ENCODE measurements at regions not wholly inside any gene's neighbourhood (a gene's known extent, or its start where the extent isn't known, plus 50 kb on each side); places are given as distances from the start of the nearest gene placed in this dataset.

DNA sequence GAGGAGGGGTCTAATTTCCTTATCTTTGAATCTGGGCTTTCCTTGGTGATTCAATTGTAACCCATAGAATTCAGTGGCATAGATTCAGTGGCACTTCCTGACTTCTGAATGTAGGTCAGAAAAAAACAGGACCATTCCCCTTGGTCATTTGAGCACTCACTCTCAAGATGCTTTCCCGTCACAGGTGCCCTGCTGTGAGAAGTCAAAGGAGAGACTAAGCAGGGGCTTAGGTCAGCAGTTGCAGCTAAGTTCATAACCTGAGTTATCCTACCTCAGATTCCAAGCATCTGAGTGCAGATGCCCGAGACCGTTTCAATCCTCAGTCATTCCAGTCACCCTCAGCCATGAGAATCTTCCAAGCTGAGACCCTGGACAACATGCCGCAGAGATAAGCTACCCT is 506.6 kb downstream of the FRK start:
- POLR2A ChIA-PET: no interaction called here
- no TSS peak for BruUV-seq (replicated peaks)
- intact Hi-C loops (cut with micrococcal nuclease): no loop called here
- CTCF ChIA-PET: interaction anchor here (0.6 kb wide), 1 partner anchor 104 kb away, joined by 3 read pairs; no protein-coding TSS in a partner anchor
- Mint-ChIP-seq H3K9me3 (ENCODE audit: unreplicated experiment) (no peaks in the 10 kb centered on the region), H3K27ac (ENCODE audit: low read depth, unreplicated experiment) (no peak overlapping the region), H3K36me3 (ENCODE audit: insufficient read depth, unreplicated experiment) (no peaks in the 10 kb centered on the region), H3K4me3 (ENCODE audit: unreplicated experiment) (no peak overlapping the region), H3K27me3 (ENCODE audit: insufficient read depth, unreplicated experiment) (peaks cover 38% of the 10 kb centered on the region), H3K4me1 (ENCODE audit: insufficient read depth, unreplicated experiment) (no peaks in the 10 kb centered on the region)
- DNase-seq (ENCODE audit: unreplicated experiment): no peak
- TF ChIP-seq, protein P1, sequence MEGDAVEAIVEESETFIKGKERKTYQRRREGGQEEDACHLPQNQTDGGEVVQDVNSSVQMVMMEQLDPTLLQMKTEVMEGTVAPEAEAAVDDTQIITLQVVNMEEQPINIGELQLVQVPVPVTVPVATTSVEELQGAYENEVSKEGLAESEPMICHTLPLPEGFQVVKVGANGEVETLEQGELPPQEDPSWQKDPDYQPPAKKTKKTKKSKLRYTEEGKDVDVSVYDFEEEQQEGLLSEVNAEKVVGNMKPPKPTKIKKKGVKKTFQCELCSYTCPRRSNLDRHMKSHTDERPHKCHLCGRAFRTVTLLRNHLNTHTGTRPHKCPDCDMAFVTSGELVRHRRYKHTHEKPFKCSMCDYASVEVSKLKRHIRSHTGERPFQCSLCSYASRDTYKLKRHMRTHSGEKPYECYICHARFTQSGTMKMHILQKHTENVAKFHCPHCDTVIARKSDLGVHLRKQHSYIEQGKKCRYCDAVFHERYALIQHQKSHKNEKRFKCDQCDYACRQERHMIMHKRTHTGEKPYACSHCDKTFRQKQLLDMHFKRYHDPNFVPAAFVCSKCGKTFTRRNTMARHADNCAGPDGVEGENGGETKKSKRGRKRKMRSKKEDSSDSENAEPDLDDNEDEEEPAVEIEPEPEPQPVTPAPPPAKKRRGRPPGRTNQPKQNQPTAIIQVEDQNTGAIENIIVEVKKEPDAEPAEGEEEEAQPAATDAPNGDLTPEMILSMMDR (IDR thresholded peaks at IDR 0.05; ENCODE audit: unreplicated experiment): no peak

DNA sequence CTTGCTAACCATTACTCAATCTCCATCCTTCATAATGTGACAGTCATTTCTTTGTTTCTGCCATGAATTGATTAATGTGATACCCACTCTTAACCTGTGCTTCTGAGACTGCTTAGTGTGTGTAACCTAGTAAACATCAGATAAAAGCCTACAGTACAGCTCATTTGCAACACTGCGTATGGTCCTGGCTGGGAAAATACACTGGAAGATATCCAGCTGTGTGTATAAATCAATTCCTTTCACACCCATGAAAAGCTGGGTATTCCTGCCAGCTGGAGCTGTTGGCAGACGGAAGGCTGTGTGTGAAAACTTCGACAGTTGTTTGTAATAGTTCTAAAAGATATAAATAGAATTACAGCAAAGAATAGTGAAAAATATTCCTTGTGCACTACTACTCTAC is 509.2 kb downstream of the FRK start:
- intact Hi-C loops (cut with micrococcal nuclease): no loop called here
- Mint-ChIP-seq H3K27me3 (ENCODE audit: insufficient read depth, unreplicated experiment) (peaks cover 47% of the 10 kb centered on the region), H3K4me1 (ENCODE audit: insufficient read depth, unreplicated experiment) (no peaks in the 10 kb centered on the region), H3K9me3 (ENCODE audit: unreplicated experiment) (no peaks in the 10 kb centered on the region), H3K4me3 (ENCODE audit: unreplicated experiment) (no peak overlapping the region), H3K36me3 (ENCODE audit: insufficient read depth, unreplicated experiment) (no peaks in the 10 kb centered on the region), H3K27ac (ENCODE audit: low read depth, unreplicated experiment) (no peak overlapping the region)
- CTCF ChIA-PET: no interaction called here
- no TSS peak for BruUV-seq (replicated peaks)
- POLR2A ChIA-PET: no interaction called here
- TF ChIP-seq, protein P1 (IDR thresholded peaks at IDR 0.05; ENCODE audit: unreplicated experiment): no peak
- no peak for DNase-seq (ENCODE audit: unreplicated experiment)

DNA sequence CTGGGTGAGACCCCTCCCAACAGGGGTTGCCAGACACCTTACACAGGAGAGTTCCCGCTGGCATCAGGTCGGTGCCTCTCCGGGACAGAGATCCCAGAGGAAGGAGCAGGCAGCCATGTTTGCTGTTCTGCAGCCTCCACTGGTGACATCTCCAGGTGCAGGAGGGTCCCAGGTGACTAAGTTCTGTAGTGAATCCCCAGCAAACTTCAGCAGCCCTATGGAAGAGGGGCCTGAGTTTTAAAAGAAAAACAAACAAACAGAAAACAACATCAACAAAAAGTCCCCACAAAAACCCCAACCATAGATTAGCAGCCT is 515.1 kb downstream of the FRK start:
- ChIA-PET POLR2A (no interaction called here), CTCF (no interaction called here)
- BruUV-seq (replicated peaks): no TSS peak
- no peaks in the 10 kb centered on the region for H3K9me3 Mint-ChIP-seq (ENCODE audit: unreplicated experiment)
- TF ChIP-seq, protein P1 (IDR thresholded peaks at IDR 0.05; ENCODE audit: unreplicated experiment): no peak
- H3K27ac Mint-ChIP-seq (ENCODE audit: low read depth, unreplicated experiment): no peak overlapping the region
- H3K27me3 Mint-ChIP-seq (ENCODE audit: insufficient read depth, unreplicated experiment): peaks cover 20% of the 10 kb centered on the region
- intact Hi-C loops (cut with micrococcal nuclease): no loop called here
- no peak overlapping the region for H3K4me3 Mint-ChIP-seq (ENCODE audit: unreplicated experiment)
- H3K4me1 Mint-ChIP-seq (ENCODE audit: insufficient read depth, unreplicated experiment): no peaks in the 10 kb centered on the region
- H3K36me3 Mint-ChIP-seq (ENCODE audit: insufficient read depth, unreplicated experiment): no peaks in the 10 kb centered on the region
- DNase-seq (ENCODE audit: unreplicated experiment): no peak

DNA sequence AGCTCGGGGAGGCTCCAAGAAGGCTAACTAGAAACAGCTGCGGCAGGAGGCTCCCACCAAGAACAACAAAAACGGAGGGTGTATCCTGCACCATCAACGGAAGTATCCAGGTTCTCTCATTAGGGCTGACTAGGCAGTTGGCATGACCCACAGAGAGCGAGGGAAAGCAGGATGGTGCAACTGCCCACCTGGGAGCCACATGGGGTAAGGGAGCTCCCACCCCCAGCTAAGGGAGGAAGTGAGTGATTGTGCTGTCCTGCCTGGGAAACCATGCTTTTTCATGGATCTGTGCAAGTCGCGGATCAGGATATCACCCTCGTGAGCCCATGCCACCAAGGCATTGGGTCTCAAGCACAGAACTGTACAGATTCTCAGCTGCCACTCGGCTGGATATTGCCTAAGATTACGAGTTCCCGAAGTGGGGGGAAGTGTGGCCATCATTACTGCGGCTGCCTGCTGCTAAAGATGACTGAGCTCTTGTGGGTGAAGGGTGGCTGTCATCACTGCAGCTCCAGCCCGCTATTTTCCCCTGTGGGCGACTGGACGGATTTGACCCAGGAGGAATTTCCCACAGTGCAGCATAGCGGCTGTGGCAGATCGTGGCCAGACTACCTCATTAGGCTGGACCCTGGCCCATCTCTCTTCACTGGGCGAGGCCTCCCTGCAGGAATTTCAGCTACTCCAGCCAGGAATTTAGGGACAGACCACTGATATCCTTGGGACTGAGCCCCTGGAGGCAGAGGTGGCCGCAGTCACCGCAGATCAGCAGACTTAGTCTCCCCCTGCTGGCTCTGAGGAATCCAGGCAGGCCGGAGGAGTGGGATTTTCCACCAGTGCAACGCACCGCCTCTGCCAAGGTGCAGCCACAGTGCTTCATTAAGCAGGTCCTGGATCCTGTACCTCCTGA is 515.7 kb downstream of the FRK start:
- no peak for DNase-seq (ENCODE audit: unreplicated experiment)
- Mint-ChIP-seq H3K36me3 (ENCODE audit: insufficient read depth, unreplicated experiment) (no peaks in the 10 kb centered on the region), H3K4me3 (ENCODE audit: unreplicated experiment) (no peak overlapping the region), H3K27me3 (ENCODE audit: insufficient read depth, unreplicated experiment) (peaks cover 14% of the 10 kb centered on the region), H3K27ac (ENCODE audit: low read depth, unreplicated experiment) (no peak overlapping the region), H3K9me3 (ENCODE audit: unreplicated experiment) (no peaks in the 10 kb centered on the region), H3K4me1 (ENCODE audit: insufficient read depth, unreplicated experiment) (no peaks in the 10 kb centered on the region)
- ChIA-PET POLR2A (no interaction called here), CTCF (no interaction called here)
- TF ChIP-seq, protein P1 (IDR thresholded peaks at IDR 0.05; ENCODE audit: unreplicated experiment): no peak
- BruUV-seq (replicated peaks): no TSS peak
- intact Hi-C loops (cut with micrococcal nuclease): no loop called here

Data from MCF 10A (cell line).